GM13977 (cell line): ENCODE measurements at regions not wholly inside any gene's neighbourhood (a gene's known extent, or its start where the extent isn't known, plus 50 kb on each side); places are given as distances from the start of the nearest gene placed in this dataset.

Experiments
- DNase-seq: peaks from one replicate; pipeline ENCODE4 v3.0.0; 2012; ENCODE audit warnings: low spot score
- CTCF ChIP-seq: IDR thresholded peaks from 2 replicates; pipeline ENCODE4 v1.5.1; 2012; ENCODE audit warnings: mild to moderate bottlenecking, control low read depth; ENCODE audit not compliant: insufficient read depth; ENCODE audit errors: extremely low read depth, missing control alignments
- in situ Hi-C: fragments of 300-500 bp; cut with MboI; formaldehyde crosslinking; loops from one replicate; pipeline ENCODE4 v1.12.0; 2022; ENCODE audit warnings: low sequenced_read_pairs, low pct_unique_long_range_greater_than_20kb, mixed read lengths, inconsistent platforms; ENCODE audit not compliant: unreplicated experiment

- DNase-seq: no peak
- in situ Hi-C loops: no loop called here
- no peak for TF ChIP-seq CTCF
These were observed 268.5 kb downstream of the HAUS1 start for GRCh38 chr18:46372670-46373069.

GRCh38 chr18:46373131-46373530 is 268.9 kb downstream of the HAUS1 start:
- in situ Hi-C loops: no loop called here
- no peak for TF ChIP-seq CTCF
- no peak for DNase-seq

GRCh38 chr18:46373791-46374190 is 269.6 kb downstream of the HAUS1 start:
- DNase-seq: no peak
- no peak for TF ChIP-seq CTCF
- in situ Hi-C loops: no loop called here

GRCh38 chr18:46374850-46375249 is 270.7 kb downstream of the HAUS1 start:
- no peak for TF ChIP-seq CTCF
- in situ Hi-C loops: no loop called here
- DNase-seq: no peak

GRCh38 chr18:46377557-46377956 is 273.4 kb downstream of the HAUS1 start:
- in situ Hi-C loops: no loop called here
- no peak for DNase-seq
- no peak for TF ChIP-seq CTCF

- in situ Hi-C loops: no loop called here
- no peak for DNase-seq
- no peak for TF ChIP-seq CTCF
These were observed 274.1 kb downstream of the HAUS1 start for GRCh38 chr18:46378126-46378863.
